Spleen (tissue), 7 donors: ENCODE measurements at regions not wholly inside any gene's neighbourhood (a gene's known extent, or its start where the extent isn't known, plus 50 kb on each side); places are given as distances from the start of the nearest gene placed in this dataset.

Experiments
- CTCF ChIP-seq, 11 experiments: fragments of 200-600 bp in 7 of 11; fragments of 450-650 bp in 4 of 11; sonication (generic) in 4 of 11; IDR thresholded peaks in 8 of 11; conservative IDR thresholded peaks in 3 of 11; 1 replicate in 7 of 11; 2 replicates in 4 of 11; pipeline versions ENCODE4 v1.4.0 to v1.8.0; 2016 to 2021; ENCODE audit warnings: antibody characterized with exemption in 11 of 11, inconsistent platforms in 4 of 11, mild to moderate bottlenecking in 1 of 11
- POLR2A ChIP-seq, 3 donors: fragments of 450-650 bp; IDR thresholded peaks; one replicate each; pipeline ENCODE4 v1.5.1; 2017; ENCODE audit warnings: antibody characterized with exemption in 3 of 3, mild to moderate bottlenecking in 1 of 3
- POLR2AphosphoS5 ChIP-seq, 3 donors: sonication (generic); formaldehyde crosslinking; IDR thresholded peaks; one replicate each; pipeline ENCODE4 v1.5.1; 2017; ENCODE audit warnings: antibody characterized with exemption in 3 of 3
- donor health status: DM: no; HTN: no; CAD: no; lungs with moderate emphysema.
- donor health status: DM: no; HTN: no; CAD: no.
- donor health status: DM: no; HTN: no; CAD: no.

- TF ChIP-seq CTCF (IDR thresholded peaks at IDR 0.05 in 8 of 11, conservative IDR thresholded peaks at IDR 0.05 in 3 of 11) (no peak), POLR2A (IDR thresholded peaks at IDR 0.05) (no peak), POLR2AphosphoS5 (IDR thresholded peaks at IDR 0.05) (no peak)
These were observed 142.2 kb upstream of the HMGA2 start for GRCh38 chr12:65682112-65682511.
